Stomach (tissue), 4 donors: ENCODE measurements at regions not wholly inside any gene's neighbourhood (a gene's known extent, or its start where the extent isn't known, plus 50 kb on each side); places are given as distances from the start of the nearest gene placed in this dataset.

Experiments used
- EP300 ChIP-seq: sonication (generic); formaldehyde crosslinking; IDR thresholded peaks from one replicate; pipeline ENCODE4 v1.6.1; 2017; ENCODE audit warnings: antibody characterized with exemption
- POLR2A ChIP-seq, 4 donors: fragments of 450-650 bp; IDR thresholded peaks; one replicate each; pipeline ENCODE4 v1.6.1; 2016; ENCODE audit warnings: antibody characterized with exemption in 4 of 4, control low read depth in 2 of 4, mild to moderate bottlenecking in 1 of 4, moderate library complexity in 1 of 4
- POLR2AphosphoS5 ChIP-seq, 3 donors: sonication (generic); formaldehyde crosslinking; IDR thresholded peaks; one replicate each; pipeline ENCODE4 v1.6.1; 2016; ENCODE audit warnings: antibody characterized with exemption in 3 of 3
- TF ChIP-seq, protein P1 (sequence below), 7 experiments: fragments of 450-650 bp in 4 of 7; fragments of 200-600 bp in 3 of 7; sonication (generic) in 3 of 7; IDR thresholded peaks; one replicate each; pipeline ENCODE4 v1.5.1; 2016 to 2019; ENCODE audit warnings: antibody characterized with exemption in 7 of 7, control low read depth in 2 of 7, mild to moderate bottlenecking in 1 of 7

- TF ChIP-seq, protein P1, sequence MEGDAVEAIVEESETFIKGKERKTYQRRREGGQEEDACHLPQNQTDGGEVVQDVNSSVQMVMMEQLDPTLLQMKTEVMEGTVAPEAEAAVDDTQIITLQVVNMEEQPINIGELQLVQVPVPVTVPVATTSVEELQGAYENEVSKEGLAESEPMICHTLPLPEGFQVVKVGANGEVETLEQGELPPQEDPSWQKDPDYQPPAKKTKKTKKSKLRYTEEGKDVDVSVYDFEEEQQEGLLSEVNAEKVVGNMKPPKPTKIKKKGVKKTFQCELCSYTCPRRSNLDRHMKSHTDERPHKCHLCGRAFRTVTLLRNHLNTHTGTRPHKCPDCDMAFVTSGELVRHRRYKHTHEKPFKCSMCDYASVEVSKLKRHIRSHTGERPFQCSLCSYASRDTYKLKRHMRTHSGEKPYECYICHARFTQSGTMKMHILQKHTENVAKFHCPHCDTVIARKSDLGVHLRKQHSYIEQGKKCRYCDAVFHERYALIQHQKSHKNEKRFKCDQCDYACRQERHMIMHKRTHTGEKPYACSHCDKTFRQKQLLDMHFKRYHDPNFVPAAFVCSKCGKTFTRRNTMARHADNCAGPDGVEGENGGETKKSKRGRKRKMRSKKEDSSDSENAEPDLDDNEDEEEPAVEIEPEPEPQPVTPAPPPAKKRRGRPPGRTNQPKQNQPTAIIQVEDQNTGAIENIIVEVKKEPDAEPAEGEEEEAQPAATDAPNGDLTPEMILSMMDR (IDR thresholded peaks at IDR 0.05): no peak
- TF ChIP-seq EP300: no peak
- TF ChIP-seq POLR2A (IDR thresholded peaks at IDR 0.05): no peak
- no peak for TF ChIP-seq POLR2AphosphoS5 (IDR thresholded peaks at IDR 0.05)
These were observed 1775.6 kb upstream of the SEL1L start for GRCh38 chr14:83309211-83309610.
